SK-N-MC (cell line): ENCODE measurements at regions not wholly inside any gene's neighbourhood (a gene's known extent, or its start where the extent isn't known, plus 50 kb on each side); places are given as distances from the start of the nearest gene placed in this dataset.

Source experiments
- EZH2 ChIP-seq: fragments of 200-600 bp; sonication (generic); IDR thresholded peaks from one replicate; pipeline ENCODE4 v1.6.1; 2017; ENCODE audit warnings: antibody characterized with exemption
- FOXP2 ChIP-seq: optimal IDR thresholded peaks from 2 replicates; pipeline ENCODE3; 2011; ENCODE audit warnings: mild to moderate bottlenecking, moderate library complexity; ENCODE audit not compliant: insufficient read depth; ENCODE audit errors: extremely low read length, control extremely low read depth
- POLR2AphosphoS5 ChIP-seq: IDR thresholded peaks from 2 replicates; pipeline ENCODE4 v1.6.1; 2012; ENCODE audit warnings: mild to moderate bottlenecking, low read depth, low read length, borderline replicate concordance

DNA sequence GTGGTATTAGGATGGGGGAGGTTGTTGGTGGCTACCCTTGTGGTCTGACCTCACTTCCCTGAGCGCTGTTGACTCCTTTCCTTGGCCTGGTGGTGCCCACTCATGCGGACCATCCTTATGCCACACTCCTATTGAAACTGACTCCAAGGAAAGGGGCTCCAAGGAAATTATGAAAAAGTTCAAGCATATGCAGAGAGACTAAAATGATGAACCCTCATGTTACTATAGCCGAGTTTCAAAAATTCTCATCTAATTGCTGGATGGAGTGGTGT, 75.0 kb upstream of the CALM2 start:
- TF ChIP-seq EZH2, result no peak
- TF ChIP-seq POLR2AphosphoS5, result no peak
- no peak for TF ChIP-seq FOXP2
